ENCODE measurements at regions not wholly inside any gene's neighbourhood (a gene's known extent, or its start where the extent isn't known, plus 50 kb on each side); places are given as distances from the start of the nearest gene placed in this dataset.
"Not testable (repeated sequence)": the region's sequence is repeated elsewhere in the genome, so short reads cannot be mapped to it uniquely, and the experiment has no call there.

GRCh38 chr16:13344001-13344400 is 442.6 kb downstream of the SHISA9 start:
- Mint-ChIP-seq H3K9me3 (no peaks in the 10 kb centered on the region), H3K36me3 (ENCODE audit: low read depth) (no peaks in the 10 kb centered on the region), H3K27me3 (ENCODE audit: low read depth, poor library complexity) (peaks cover 3% of the 10 kb centered on the region), H3K4me1 (no peaks in the 10 kb centered on the region), H3K4me3 (no peak overlapping the region), H3K27ac (no peak overlapping the region)
- no peak for DNase-seq
- TF ChIP-seq CTCF (IDR thresholded peaks at IDR 0.05): no peak

- H3K27me3 Mint-ChIP-seq (ENCODE audit: low read depth, poor library complexity): peaks cover 3% of the 10 kb centered on the region
- no peak for TF ChIP-seq CTCF (IDR thresholded peaks at IDR 0.05)
- no peak overlapping the region for H3K27ac Mint-ChIP-seq
- no peaks in the 10 kb centered on the region for H3K36me3 Mint-ChIP-seq (ENCODE audit: low read depth)
- no peak for DNase-seq
- H3K4me3 Mint-ChIP-seq: no peak overlapping the region
- no peaks in the 10 kb centered on the region for H3K4me1 Mint-ChIP-seq
- no peaks in the 10 kb centered on the region for H3K9me3 Mint-ChIP-seq
Observed at GRCh38 chr16:13348416-13348815, 447.0 kb downstream of the SHISA9 start.

- no peaks in the 10 kb centered on the region for H3K4me1 Mint-ChIP-seq
- H3K4me3 Mint-ChIP-seq: no peak overlapping the region
- peaks cover 3% of the 10 kb centered on the region for H3K27me3 Mint-ChIP-seq (ENCODE audit: low read depth, poor library complexity)
- DNase-seq: no peak
- no peaks in the 10 kb centered on the region for H3K9me3 Mint-ChIP-seq
- no peak overlapping the region for H3K27ac Mint-ChIP-seq
- TF ChIP-seq CTCF (IDR thresholded peaks at IDR 0.05): no peak
- no peaks in the 10 kb centered on the region for H3K36me3 Mint-ChIP-seq (ENCODE audit: low read depth)
Observed at GRCh38 chr16:13350000-13350399, 448.6 kb downstream of the SHISA9 start.

- no peaks in the 10 kb centered on the region for H3K9me3 Mint-ChIP-seq
- no peaks in the 10 kb centered on the region for H3K4me1 Mint-ChIP-seq
- no peak for TF ChIP-seq CTCF (IDR thresholded peaks at IDR 0.05)
- H3K36me3 Mint-ChIP-seq (ENCODE audit: low read depth): no peaks in the 10 kb centered on the region
- H3K27ac Mint-ChIP-seq: no peak overlapping the region
- no peak for DNase-seq
- H3K4me3 Mint-ChIP-seq: no peak overlapping the region
- peaks cover 4% of the 10 kb centered on the region for H3K27me3 Mint-ChIP-seq (ENCODE audit: low read depth, poor library complexity)
Observed at GRCh38 chr16:13351181-13351580, 449.8 kb downstream of the SHISA9 start.

GRCh38 chr16:13351601-13352217 is 450.3 kb downstream of the SHISA9 start:
- no peak for TF ChIP-seq CTCF (IDR thresholded peaks at IDR 0.05)
- no peak for DNase-seq
- Mint-ChIP-seq H3K4me1 (no peaks in the 10 kb centered on the region), H3K9me3 (no peaks in the 10 kb centered on the region), H3K36me3 (ENCODE audit: low read depth) (no peaks in the 10 kb centered on the region), H3K27ac (no peak overlapping the region), H3K27me3 (ENCODE audit: low read depth, poor library complexity) (peaks cover 6% of the 10 kb centered on the region), H3K4me3 (no peak overlapping the region)

GRCh38 chr16:13352796-13353195 is 451.4 kb downstream of the SHISA9 start:
- H3K4me3 Mint-ChIP-seq; DNase-seq; H3K36me3 Mint-ChIP-seq (ENCODE audit: low read depth); H3K9me3 Mint-ChIP-seq; H3K27ac Mint-ChIP-seq; H3K4me1 Mint-ChIP-seq: not testable (repeated sequence)
- H3K27me3 Mint-ChIP-seq (ENCODE audit: low read depth, poor library complexity): peaks cover 15% of the 10 kb centered on the region

GRCh38 chr16:13357842-13358241 is 456.4 kb downstream of the SHISA9 start:
- not testable (repeated sequence) for H3K4me1 Mint-ChIP-seq, H3K4me3 Mint-ChIP-seq
- H3K27me3 Mint-ChIP-seq (ENCODE audit: low read depth, poor library complexity): peaks cover 22% of the 10 kb centered on the region

More at GRCh38 chr16:13357842-13358241, 456.4 kb downstream of the SHISA9 start:
- not testable (repeated sequence) for H3K27ac Mint-ChIP-seq; DNase-seq; H3K36me3 Mint-ChIP-seq (ENCODE audit: low read depth)
- H3K9me3 Mint-ChIP-seq: peaks cover 16% of the 10 kb centered on the region
